ENCODE measurements at regions not wholly inside any gene's neighbourhood (a gene's known extent, or its start where the extent isn't known, plus 50 kb on each side); places are given as distances from the start of the nearest gene placed in this dataset.

DNA sequence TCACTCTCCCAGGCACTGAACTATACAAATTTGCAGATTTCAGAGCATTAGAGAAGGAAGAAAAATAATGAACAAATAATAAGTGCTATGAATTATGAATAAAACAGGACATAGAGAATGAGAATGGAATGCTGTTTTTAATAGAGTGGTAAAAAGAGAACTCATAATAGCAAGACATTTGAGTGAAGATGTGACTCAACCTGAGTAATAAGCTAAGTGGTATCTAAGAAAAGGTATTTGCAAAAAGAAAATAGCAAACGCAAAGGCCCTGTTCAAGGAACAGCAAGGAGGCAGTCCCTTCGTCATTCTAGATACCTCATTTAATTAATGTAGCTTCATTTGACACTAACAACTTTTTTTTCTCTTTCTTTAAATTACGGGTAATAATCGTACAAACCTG, 1910.0 kb upstream of the TENM3 start:
- no peak overlapping the region for H2AK9ac ChIP-seq (replicated peaks; ENCODE audit: low read depth, low read length, poor library complexity)
- no CpG with 5 or more reads among the region's 4 CpGs for WGBS, 2 experiments (ENCODE audit: extremely low coverage in 2 of 2, insufficient read length in 1 of 2)
- H4K20me1 ChIP-seq (ENCODE audit: insufficient read depth, low read length), result no peaks in the 10 kb centered on the region
- BruUV-seq (replicated peaks), result no TSS peak
- H2BK15ac ChIP-seq (ENCODE audit: low read depth, low read length), result no peak overlapping the region
- no peak overlapping the region for H2BK120ac ChIP-seq (ENCODE audit: low read depth, low read length)
- no peak overlapping the region for H4K8ac ChIP-seq (ENCODE audit: low read depth in 2 of 2, low read length in 2 of 2)
- ChIA-PET CTCF (no interaction called here), POLR2A (ENCODE audit: unreplicated experiment) (no interaction called here)
- no peaks in the 10 kb centered on the region for H3K79me1 ChIP-seq (ENCODE audit: low read depth in 1 of 2, low read length in 2 of 2)
- H3K27me3 ChIP-seq (ENCODE audit: control insufficient read depth, insufficient read depth, low read length), result no peaks in the 10 kb centered on the region
- no peak overlapping the region for H3K4me3 ChIP-seq (ENCODE audit: insufficient read depth, low read depth, low read length)
- H2BK20ac ChIP-seq (ENCODE audit: low read depth, low read length), result no peak overlapping the region
- no peak overlapping the region for H4K91ac ChIP-seq (ENCODE audit: insufficient read depth, low read depth, low read length)
- H3K27ac ChIP-seq (ENCODE audit: insufficient read depth, low read length), result no peak overlapping the region
- H4K5ac ChIP-seq (ENCODE audit: low read depth, low read length), result no peak overlapping the region
- H2AFZ ChIP-seq (replicated peaks; ENCODE audit: low read length, poor library complexity), result no peak overlapping the region
- DNase-seq (peak; percentile 43), ATAC-seq (ENCODE audit: low read depth) (no peak)
- no peaks in the 10 kb centered on the region for H3K36me3 ChIP-seq (ENCODE audit: control insufficient read depth, insufficient read depth, low read length)
- H3K9me1 ChIP-seq (ENCODE audit: insufficient read depth, low read length), result no peaks in the 10 kb centered on the region; the same call in 1 of the 2 replicates
- H3K4me2 ChIP-seq (ENCODE audit: low read depth, low read length), result no peak overlapping the region
- H2BK5ac ChIP-seq (ENCODE audit: low read depth, low read length, poor library complexity, severe bottlenecking), result no peak overlapping the region
- no peak overlapping the region for H3K14ac ChIP-seq (replicated peaks; ENCODE audit: low read depth, low read length)
- intact Hi-C loops (cut with micrococcal nuclease), result no loop called here
- TF ChIP-seq MAFK (IDR thresholded peaks at IDR 0.05; ENCODE audit: low read depth, low read length), result no peak
- TF ChIP-seq BHLHE40 (IDR thresholded peaks at IDR 0.05; ENCODE audit: low read depth, low read length), result no peak
- no peak for TF ChIP-seq CHD1 (IDR thresholded peaks at IDR 0.05; ENCODE audit: low read depth, low read length)
- TF ChIP-seq, protein P1, sequence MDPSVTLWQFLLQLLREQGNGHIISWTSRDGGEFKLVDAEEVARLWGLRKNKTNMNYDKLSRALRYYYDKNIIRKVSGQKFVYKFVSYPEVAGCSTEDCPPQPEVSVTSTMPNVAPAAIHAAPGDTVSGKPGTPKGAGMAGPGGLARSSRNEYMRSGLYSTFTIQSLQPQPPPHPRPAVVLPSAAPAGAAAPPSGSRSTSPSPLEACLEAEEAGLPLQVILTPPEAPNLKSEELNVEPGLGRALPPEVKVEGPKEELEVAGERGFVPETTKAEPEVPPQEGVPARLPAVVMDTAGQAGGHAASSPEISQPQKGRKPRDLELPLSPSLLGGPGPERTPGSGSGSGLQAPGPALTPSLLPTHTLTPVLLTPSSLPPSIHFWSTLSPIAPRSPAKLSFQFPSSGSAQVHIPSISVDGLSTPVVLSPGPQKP (IDR thresholded peaks at IDR 0.05; ENCODE audit: borderline replicate concordance, low read depth, low read length), result no peak
- TF ChIP-seq POLR2A (IDR thresholded peaks at IDR 0.05; ENCODE audit: low read depth, low read length), result no peak
- TF ChIP-seq MXI1 (IDR thresholded peaks at IDR 0.05; ENCODE audit: borderline replicate concordance, low read depth, low read length), result no peak
- no peak for TF ChIP-seq CEBPB (IDR thresholded peaks at IDR 0.05; ENCODE audit: low read depth, low read length)
- no peak for TF ChIP-seq RAD21 (IDR thresholded peaks at IDR 0.05; ENCODE audit: low read length)
- no peak for TF ChIP-seq RFX5 (IDR thresholded peaks at IDR 0.05; ENCODE audit: low read depth, low read length)
- no peak for TF ChIP-seq FOS (IDR thresholded peaks at IDR 0.05; ENCODE audit: low read depth, low read length)
- TF ChIP-seq, protein P2, sequence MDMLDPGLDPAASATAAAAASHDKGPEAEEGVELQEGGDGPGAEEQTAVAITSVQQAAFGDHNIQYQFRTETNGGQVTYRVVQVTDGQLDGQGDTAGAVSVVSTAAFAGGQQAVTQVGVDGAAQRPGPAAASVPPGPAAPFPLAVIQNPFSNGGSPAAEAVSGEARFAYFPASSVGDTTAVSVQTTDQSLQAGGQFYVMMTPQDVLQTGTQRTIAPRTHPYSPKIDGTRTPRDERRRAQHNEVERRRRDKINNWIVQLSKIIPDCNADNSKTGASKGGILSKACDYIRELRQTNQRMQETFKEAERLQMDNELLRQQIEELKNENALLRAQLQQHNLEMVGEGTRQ (IDR thresholded peaks at IDR 0.05; ENCODE audit: low read depth, low read length), result no peak
- no peak for TF ChIP-seq MAZ (IDR thresholded peaks at IDR 0.05; ENCODE audit: borderline replicate concordance, low read depth, low read length)
- no peak for TF ChIP-seq RCOR1 (IDR thresholded peaks at IDR 0.05; ENCODE audit: insufficient replicate concordance, low read length)
- no peak for TF ChIP-seq SMC3 (IDR thresholded peaks at IDR 0.05; ENCODE audit: low read depth, low read length)
- TF ChIP-seq, protein P3, sequence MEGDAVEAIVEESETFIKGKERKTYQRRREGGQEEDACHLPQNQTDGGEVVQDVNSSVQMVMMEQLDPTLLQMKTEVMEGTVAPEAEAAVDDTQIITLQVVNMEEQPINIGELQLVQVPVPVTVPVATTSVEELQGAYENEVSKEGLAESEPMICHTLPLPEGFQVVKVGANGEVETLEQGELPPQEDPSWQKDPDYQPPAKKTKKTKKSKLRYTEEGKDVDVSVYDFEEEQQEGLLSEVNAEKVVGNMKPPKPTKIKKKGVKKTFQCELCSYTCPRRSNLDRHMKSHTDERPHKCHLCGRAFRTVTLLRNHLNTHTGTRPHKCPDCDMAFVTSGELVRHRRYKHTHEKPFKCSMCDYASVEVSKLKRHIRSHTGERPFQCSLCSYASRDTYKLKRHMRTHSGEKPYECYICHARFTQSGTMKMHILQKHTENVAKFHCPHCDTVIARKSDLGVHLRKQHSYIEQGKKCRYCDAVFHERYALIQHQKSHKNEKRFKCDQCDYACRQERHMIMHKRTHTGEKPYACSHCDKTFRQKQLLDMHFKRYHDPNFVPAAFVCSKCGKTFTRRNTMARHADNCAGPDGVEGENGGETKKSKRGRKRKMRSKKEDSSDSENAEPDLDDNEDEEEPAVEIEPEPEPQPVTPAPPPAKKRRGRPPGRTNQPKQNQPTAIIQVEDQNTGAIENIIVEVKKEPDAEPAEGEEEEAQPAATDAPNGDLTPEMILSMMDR (conservative IDR thresholded peaks at IDR 0.05; ENCODE audit: low read depth, low read length), result no peak
- no peak for TF ChIP-seq NFE2L2 (IDR thresholded peaks at IDR 0.05; ENCODE audit: low read depth, low read length)
- no peak overlapping the region for H3K4ac ChIP-seq (ENCODE audit: low read depth, low read length)
- no peak overlapping the region for H3K18ac ChIP-seq (ENCODE audit: low read depth, low read length)
- in situ Hi-C loops (cut with MboI; ENCODE audit: low sequenced_read_pairs), result no loop called here
- dilution Hi-C loops (cut with HindIII; ENCODE audit: low sequenced_read_pairs, unreplicated experiment), result no loop called here
- H3K4me1 ChIP-seq (ENCODE audit: control insufficient read depth, insufficient read depth, low read length), result no peaks in the 10 kb centered on the region
- no peak overlapping the region for H2AK5ac ChIP-seq (ENCODE audit: low read depth, low read length)
- H3K9ac ChIP-seq (ENCODE audit: low read depth, low read length), result no peak overlapping the region
- H3K23ac ChIP-seq (ENCODE audit: low read depth, low read length), result no peak overlapping the region
- no peak overlapping the region for H3K56ac ChIP-seq (ENCODE audit: extremely low read depth, insufficient read depth, low read length)
- no peaks in the 10 kb centered on the region; the same call in 1 of the 2 replicates for H3K9me3 ChIP-seq (ENCODE audit: control insufficient read depth, insufficient read depth, low read length)

Measured in IMR-90 (cell line).